Sigmoid colon (tissue), 3 donors: ENCODE measurements at regions not wholly inside any gene's neighbourhood (a gene's known extent, or its start where the extent isn't known, plus 50 kb on each side); places are given as distances from the start of the nearest gene placed in this dataset.

Experiments used
- POLR2A ChIP-seq, 2 donors: fragments of 450-650 bp; IDR thresholded peaks; one replicate each; pipeline ENCODE4 v1.6.1; 2016; ENCODE audit warnings: antibody characterized with exemption in 2 of 2, mild to moderate bottlenecking in 2 of 2, moderate library complexity in 2 of 2
- TF ChIP-seq, protein P1 (sequence below), 4 experiments: fragments of 450-650 bp in 3 of 4; fragments of 200-600 bp in 1 of 4; IDR thresholded peaks; one replicate each; pipeline ENCODE4 v1.5.1; 2016 to 2019; ENCODE audit warnings: antibody characterized with exemption in 4 of 4, mild to moderate bottlenecking in 3 of 4, moderate library complexity in 2 of 4

DNA sequence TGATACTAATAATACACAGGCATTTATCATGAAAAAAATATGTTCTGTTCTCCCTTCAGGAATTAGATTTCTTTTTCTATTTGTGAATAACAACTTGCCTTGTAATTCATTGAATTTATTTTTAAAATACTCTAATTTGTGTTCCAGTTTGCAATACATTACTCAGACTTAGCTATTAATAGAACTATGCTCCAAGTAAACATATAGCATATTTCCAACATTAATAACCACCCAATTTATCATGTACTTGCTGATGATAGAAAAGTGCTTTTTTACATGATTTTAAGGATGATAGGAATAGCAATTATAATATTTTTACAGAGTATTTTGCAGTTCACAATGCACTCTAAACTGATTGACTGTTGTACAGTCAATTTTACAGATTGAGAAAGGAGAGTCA, 338.8 kb upstream of the SEMA3D start:
- TF ChIP-seq, protein P1, sequence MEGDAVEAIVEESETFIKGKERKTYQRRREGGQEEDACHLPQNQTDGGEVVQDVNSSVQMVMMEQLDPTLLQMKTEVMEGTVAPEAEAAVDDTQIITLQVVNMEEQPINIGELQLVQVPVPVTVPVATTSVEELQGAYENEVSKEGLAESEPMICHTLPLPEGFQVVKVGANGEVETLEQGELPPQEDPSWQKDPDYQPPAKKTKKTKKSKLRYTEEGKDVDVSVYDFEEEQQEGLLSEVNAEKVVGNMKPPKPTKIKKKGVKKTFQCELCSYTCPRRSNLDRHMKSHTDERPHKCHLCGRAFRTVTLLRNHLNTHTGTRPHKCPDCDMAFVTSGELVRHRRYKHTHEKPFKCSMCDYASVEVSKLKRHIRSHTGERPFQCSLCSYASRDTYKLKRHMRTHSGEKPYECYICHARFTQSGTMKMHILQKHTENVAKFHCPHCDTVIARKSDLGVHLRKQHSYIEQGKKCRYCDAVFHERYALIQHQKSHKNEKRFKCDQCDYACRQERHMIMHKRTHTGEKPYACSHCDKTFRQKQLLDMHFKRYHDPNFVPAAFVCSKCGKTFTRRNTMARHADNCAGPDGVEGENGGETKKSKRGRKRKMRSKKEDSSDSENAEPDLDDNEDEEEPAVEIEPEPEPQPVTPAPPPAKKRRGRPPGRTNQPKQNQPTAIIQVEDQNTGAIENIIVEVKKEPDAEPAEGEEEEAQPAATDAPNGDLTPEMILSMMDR (IDR thresholded peaks at IDR 0.05) = no peak
- no peak for TF ChIP-seq POLR2A (IDR thresholded peaks at IDR 0.05)
